ENCODE measurements at regions not wholly inside any gene's neighbourhood (a gene's known extent, or its start where the extent isn't known, plus 50 kb on each side); places are given as distances from the start of the nearest gene placed in this dataset.

DNA sequence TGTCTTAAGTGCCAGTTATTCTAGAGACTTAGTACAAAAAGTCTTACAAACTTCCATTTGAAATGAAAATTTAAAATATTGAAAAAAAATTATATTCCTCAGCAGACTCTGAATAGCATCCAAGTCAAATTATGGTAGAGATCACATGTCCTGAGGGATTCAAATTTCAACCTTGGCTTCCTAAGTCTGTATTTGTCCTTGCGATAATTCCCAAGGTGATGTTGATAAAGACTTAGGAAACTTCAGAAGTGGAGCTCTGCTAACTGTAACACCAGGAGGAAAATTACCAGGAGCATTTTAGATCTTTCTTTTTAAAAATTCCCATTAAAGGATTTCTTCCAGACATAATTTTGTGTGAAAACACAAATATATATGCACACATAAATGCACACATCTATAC lies 178.3 kb downstream of the IPO8 start:
- TF ChIP-seq, protein P1, sequence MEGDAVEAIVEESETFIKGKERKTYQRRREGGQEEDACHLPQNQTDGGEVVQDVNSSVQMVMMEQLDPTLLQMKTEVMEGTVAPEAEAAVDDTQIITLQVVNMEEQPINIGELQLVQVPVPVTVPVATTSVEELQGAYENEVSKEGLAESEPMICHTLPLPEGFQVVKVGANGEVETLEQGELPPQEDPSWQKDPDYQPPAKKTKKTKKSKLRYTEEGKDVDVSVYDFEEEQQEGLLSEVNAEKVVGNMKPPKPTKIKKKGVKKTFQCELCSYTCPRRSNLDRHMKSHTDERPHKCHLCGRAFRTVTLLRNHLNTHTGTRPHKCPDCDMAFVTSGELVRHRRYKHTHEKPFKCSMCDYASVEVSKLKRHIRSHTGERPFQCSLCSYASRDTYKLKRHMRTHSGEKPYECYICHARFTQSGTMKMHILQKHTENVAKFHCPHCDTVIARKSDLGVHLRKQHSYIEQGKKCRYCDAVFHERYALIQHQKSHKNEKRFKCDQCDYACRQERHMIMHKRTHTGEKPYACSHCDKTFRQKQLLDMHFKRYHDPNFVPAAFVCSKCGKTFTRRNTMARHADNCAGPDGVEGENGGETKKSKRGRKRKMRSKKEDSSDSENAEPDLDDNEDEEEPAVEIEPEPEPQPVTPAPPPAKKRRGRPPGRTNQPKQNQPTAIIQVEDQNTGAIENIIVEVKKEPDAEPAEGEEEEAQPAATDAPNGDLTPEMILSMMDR (IDR thresholded peaks at IDR 0.05): no peak
- TF ChIP-seq POLR2A (IDR thresholded peaks at IDR 0.05): no peak
